ENCODE measurements at regions not wholly inside any gene's neighbourhood (a gene's known extent, or its start where the extent isn't known, plus 50 kb on each side); places are given as distances from the start of the nearest gene placed in this dataset.
"Not testable (repeated sequence)": the region's sequence is repeated elsewhere in the genome, so short reads cannot be mapped to it uniquely, and the experiment has no call there.

DNA sequence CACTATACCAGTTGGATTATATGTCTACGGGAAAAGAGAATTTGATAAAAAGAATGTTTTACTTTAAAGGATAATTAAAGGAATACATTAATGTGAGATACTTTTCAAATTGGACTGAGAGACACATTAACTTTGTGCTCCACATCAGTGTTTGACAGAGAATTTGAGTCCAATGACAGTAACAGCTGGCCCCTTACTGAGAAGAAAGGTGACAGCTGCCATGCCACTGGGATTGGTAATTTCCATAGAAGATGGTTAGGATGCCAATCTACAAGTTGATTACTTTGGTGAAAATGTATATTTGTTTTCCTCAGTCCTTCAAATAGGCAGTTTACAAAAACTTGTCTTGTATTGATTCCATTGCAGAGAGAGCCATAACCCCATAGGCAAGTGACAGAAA, 578.4 kb downstream of the SLCO4C1 start (continued):
- TF ChIP-seq ZNF225 (CRISPR knock-in tag; IDR thresholded peaks at IDR 0.05), result no peak
- TF ChIP-seq KMT2A (CRISPR knock-in tag; IDR thresholded peaks at IDR 0.05), result no peak
- no peak for TF ChIP-seq ZNF547 (CRISPR knock-in tag; IDR thresholded peaks at IDR 0.05)
- TF ChIP-seq TBP (CRISPR knock-in tag; IDR thresholded peaks at IDR 0.05), result no peak
- no peak for TF ChIP-seq ZFP36L2 (CRISPR knock-in tag; IDR thresholded peaks at IDR 0.05)
- no peak for TF ChIP-seq FOXC1 (CRISPR knock-in tag; IDR thresholded peaks at IDR 0.05; ENCODE audit: borderline replicate concordance)
- TF ChIP-seq ZNF605 (CRISPR knock-in tag; IDR thresholded peaks at IDR 0.05), result no peak
- no peak for TF ChIP-seq SIX1 (CRISPR knock-in tag; IDR thresholded peaks at IDR 0.05; ENCODE audit: borderline replicate concordance)

DNA sequence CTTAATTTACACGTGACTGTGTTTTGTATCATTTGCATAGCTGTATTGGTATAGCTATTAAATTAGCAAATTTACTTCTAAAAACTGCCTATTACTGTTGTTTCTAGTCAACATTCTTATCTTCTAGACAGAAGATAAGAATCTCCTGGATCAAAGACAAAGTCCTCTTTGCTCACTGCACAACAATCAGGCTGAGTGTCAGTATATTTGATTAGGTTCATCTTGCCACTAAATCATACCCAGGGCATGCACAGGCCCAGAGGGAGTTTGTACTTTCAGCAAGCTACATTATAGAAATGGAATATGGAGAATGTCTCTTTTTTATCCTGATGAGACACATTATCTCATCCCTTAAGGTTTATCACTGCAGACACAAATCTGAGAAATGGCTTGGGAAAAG, 579.1 kb downstream of the SLCO4C1 start:
- in situ Hi-C loops (cut with HindIII; ENCODE audit: extremely low pct_ligation_motif_present, low pct_unique_long_range_greater_than_20kb), result no loop called here
- H3K4me1 ChIP-seq (ENCODE audit: insufficient read depth, low read length), result no peaks in the 10 kb centered on the region
- ChIA-PET CTCF (ENCODE audit: low intra/inter-chr PET ratio, low total read pairs) (no interaction called here), POLR2A (no interaction called here)
- H3K27me3 ChIP-seq (ENCODE audit: control insufficient read depth in 1 of 2, insufficient read depth in 2 of 2, low read length in 2 of 2), result no peaks in the 10 kb centered on the region
- no peak for FAIRE-seq
- no peaks in the 10 kb centered on the region for H3K79me2 ChIP-seq (ENCODE audit: insufficient read depth, low read length)
- no peak for DNase-seq (ENCODE audit: low spot score)
- no peak overlapping the region for H3K9ac ChIP-seq (ENCODE audit: insufficient read depth, low read depth, low read length)
- WGBS (ENCODE audit: low lambda C conversion rate), result 3% methylated on average over 1 of the region's 1 CpG
- no peak overlapping the region for H2AFZ ChIP-seq (ENCODE audit: low read length)
- BruUV-seq (replicated peaks), result no TSS peak
- intact Hi-C loops (cut with micrococcal nuclease; ENCODE audit: unreplicated experiment), result no loop called here
- ATAC-seq, result no peak
- no peak overlapping the region for H3K4me2 ChIP-seq (ENCODE audit: low read depth, low read length)
- H3K36me3 ChIP-seq (replicated peaks in 1 of 2; ENCODE audit: control insufficient read depth in 1 of 2, insufficient read depth in 2 of 2, low read length in 2 of 2), result no peaks in the 10 kb centered on the region
- H3K27ac ChIP-seq (ENCODE audit: extremely low read length, insufficient read depth, low read length), result no peak overlapping the region
- TF ChIP-seq, protein P1, sequence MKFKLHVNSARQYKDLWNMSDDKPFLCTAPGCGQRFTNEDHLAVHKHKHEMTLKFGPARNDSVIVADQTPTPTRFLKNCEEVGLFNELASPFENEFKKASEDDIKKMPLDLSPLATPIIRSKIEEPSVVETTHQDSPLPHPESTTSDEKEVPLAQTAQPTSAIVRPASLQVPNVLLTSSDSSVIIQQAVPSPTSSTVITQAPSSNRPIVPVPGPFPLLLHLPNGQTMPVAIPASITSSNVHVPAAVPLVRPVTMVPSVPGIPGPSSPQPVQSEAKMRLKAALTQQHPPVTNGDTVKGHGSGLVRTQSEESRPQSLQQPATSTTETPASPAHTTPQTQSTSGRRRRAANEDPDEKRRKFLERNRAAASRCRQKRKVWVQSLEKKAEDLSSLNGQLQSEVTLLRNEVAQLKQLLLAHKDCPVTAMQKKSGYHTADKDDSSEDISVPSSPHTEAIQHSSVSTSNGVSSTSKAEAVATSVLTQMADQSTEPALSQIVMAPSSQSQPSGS (CRISPR knock-in tag; IDR thresholded peaks at IDR 0.05), result no peak
- TF ChIP-seq SYNCRIP (IDR thresholded peaks at IDR 0.05; ENCODE audit: insufficient read depth, low read depth, low read length) (no peak), PRPF4 (IDR thresholded peaks at IDR 0.05; ENCODE audit: low read depth, low read length, poor library complexity, severe bottlenecking) (no peak), EZH2 (conservative IDR thresholded peaks at IDR 0.05; ENCODE audit: low read depth, low read length) (no peak), MZF1 (CRISPR knock-in tag; IDR thresholded peaks at IDR 0.05; ENCODE audit: borderline replicate concordance) (no peak), HDAC1 (CRISPR knock-in tag; IDR thresholded peaks at IDR 0.05) (no peak), MEIS2 (CRISPR knock-in tag; IDR thresholded peaks at IDR 0.05) (no peak), ZNF260 (CRISPR knock-in tag; IDR thresholded peaks at IDR 0.05; ENCODE audit: borderline replicate concordance, low read depth) (no peak), SRSF4 (IDR thresholded peaks at IDR 0.05; ENCODE audit: low read depth, low read length, poor library complexity, severe bottlenecking) (no peak)
- TF ChIP-seq, protein P2, sequence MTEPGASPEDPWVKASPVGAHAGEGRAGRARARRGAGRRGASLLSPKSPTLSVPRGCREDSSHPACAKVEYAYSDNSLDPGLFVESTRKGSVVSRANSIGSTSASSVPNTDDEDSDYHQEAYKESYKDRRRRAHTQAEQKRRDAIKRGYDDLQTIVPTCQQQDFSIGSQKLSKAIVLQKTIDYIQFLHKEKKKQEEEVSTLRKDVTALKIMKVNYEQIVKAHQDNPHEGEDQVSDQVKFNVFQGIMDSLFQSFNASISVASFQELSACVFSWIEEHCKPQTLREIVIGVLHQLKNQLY (CRISPR knock-in tag; IDR thresholded peaks at IDR 0.05), result no peak
- no peak overlapping the region for H3K4me3 ChIP-seq (replicated peaks in 1 of 3; ENCODE audit: insufficient read depth in 1 of 3, low read depth in 2 of 3, low read length in 3 of 3)
- no peaks in the 10 kb centered on the region for H3K9me3 ChIP-seq (ENCODE audit: low read length)
- no peaks in the 10 kb centered on the region for H4K20me1 ChIP-seq (ENCODE audit: insufficient read depth, low read length)

DNA sequence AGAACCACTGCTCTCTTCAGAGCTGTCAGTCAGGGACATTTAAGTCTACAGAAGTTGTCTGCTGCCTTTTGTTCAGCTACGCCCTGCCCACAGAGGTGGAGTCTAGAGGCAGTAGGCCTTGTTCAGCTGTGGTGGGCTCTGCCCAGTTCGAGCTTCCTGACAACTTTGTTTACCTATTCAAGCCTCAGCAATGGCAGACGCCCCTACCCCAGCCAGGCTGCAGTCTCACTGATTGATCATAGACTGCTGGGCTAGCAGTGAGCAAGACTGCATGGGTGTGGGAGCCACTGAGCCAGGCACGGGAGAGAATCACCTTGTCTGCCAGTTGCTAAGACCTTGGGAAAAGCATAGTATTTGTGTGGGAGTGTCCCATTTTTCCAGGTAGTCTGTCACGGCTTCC, 580.3 kb downstream of the SLCO4C1 start:
- CTCF ChIA-PET (ENCODE audit: low intra/inter-chr PET ratio, low total read pairs); H2AFZ ChIP-seq (ENCODE audit: low read length); intact Hi-C loops (cut with micrococcal nuclease; ENCODE audit: unreplicated experiment); H3K27ac ChIP-seq (ENCODE audit: extremely low read length, insufficient read depth, low read length); H3K4me3 ChIP-seq (replicated peaks in 1 of 3; ENCODE audit: insufficient read depth in 1 of 3, low read depth in 2 of 3, low read length in 3 of 3); H3K79me2 ChIP-seq (ENCODE audit: insufficient read depth, low read length); H3K4me1 ChIP-seq (ENCODE audit: insufficient read depth, low read length); POLR2A ChIA-PET; H4K20me1 ChIP-seq (ENCODE audit: insufficient read depth, low read length); BruUV-seq (replicated peaks); DNase-seq (ENCODE audit: low spot score); H3K27me3 ChIP-seq (ENCODE audit: control insufficient read depth in 1 of 2, insufficient read depth in 2 of 2, low read length in 2 of 2); in situ Hi-C loops (cut with HindIII; ENCODE audit: extremely low pct_ligation_motif_present, low pct_unique_long_range_greater_than_20kb); H3K9ac ChIP-seq (ENCODE audit: insufficient read depth, low read depth, low read length); H3K9me3 ChIP-seq (ENCODE audit: low read length); H3K36me3 ChIP-seq (replicated peaks in 1 of 2; ENCODE audit: control insufficient read depth in 1 of 2, insufficient read depth in 2 of 2, low read length in 2 of 2); FAIRE-seq; H3K4me2 ChIP-seq (ENCODE audit: low read depth, low read length); ATAC-seq: not testable (repeated sequence)
- 0% methylated on average over 1 of the region's 5 CpGs for WGBS (ENCODE audit: low lambda C conversion rate)
